Mucosa of descending colon (tissue), 3 donors: ENCODE measurements at regions not wholly inside any gene's neighbourhood (a gene's known extent, or its start where the extent isn't known, plus 50 kb on each side); places are given as distances from the start of the nearest gene placed in this dataset.

Source experiments
- ATAC-seq: fragments of 200-7000 bp; cut with Tn5 transposase; one replicate; pipeline ENCODE4 v1.9.1; 2020; ENCODE audit warnings: mild to moderate bottlenecking, moderate library complexity
- DNase-seq, 3 donors: peaks; one replicate each; pipeline ENCODE4 v3.0.0-alpha.2; 2020
- H3K36me3 ChIP-seq: fragments of 200-600 bp; one replicate; pipeline ENCODE4 v1.8.0; 2021; ENCODE audit warnings: low read depth, mild to moderate bottlenecking
- H3K4me1 ChIP-seq: fragments of 200-600 bp; one replicate; pipeline ENCODE4 v1.8.0; 2021; ENCODE audit warnings: low read depth, mild to moderate bottlenecking
- H3K4me3 ChIP-seq: fragments of 200-600 bp; one replicate; pipeline ENCODE4 v1.8.0; 2021; ENCODE audit warnings: mild to moderate bottlenecking
- H3K9me3 ChIP-seq: fragments of 200-600 bp; one replicate; pipeline ENCODE4 v1.8.0; 2021; ENCODE audit warnings: mild to moderate bottlenecking
- CTCF ChIP-seq: fragments of 200-600 bp; IDR thresholded peaks from one replicate; pipeline ENCODE4 v1.8.0; 2022; ENCODE audit warnings: antibody characterized with exemption, mild to moderate bottlenecking
- intact Hi-C, 2 donors: fragments of 100-400 bp; cut with DNase I in 1 of 2; cut with micrococcal nuclease in 1 of 2; formaldehyde crosslinking; loops; one replicate each; pipeline versions ENCODE4 v1.11.0 to v1.11.1; 2022; cut with DNase I, micrococcal nuclease
- donor health status: DM: no; HTN: no; CAD: no; lungs with moderate emphysema.
- donor health status: DM: no; HTN: no; CAD: no.
- donor health status: DM: no; HTN: yes; CAD: no.

DNA sequence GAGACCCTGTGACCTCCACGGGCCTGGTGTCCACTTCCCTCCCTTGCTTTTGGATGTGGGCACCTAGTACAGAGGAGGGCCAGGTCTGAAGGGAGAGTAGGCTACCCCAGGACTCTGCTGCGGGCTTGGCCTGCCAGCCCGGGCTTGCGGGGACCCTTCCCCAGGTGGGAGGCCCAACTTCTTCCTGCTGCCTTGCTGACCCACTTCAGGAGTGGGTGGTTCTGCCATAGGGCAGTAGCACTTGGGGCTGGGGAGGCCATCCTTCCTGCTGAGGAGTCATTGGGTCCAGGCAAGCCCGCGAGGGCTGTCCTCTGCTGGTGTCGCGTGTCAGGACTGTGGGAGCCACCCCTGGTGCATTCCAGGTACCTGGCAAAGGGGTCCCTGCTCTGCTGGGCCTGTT is 1250.0 kb downstream of the BRD1 start:
- Histone ChIP-seq H3K4me3 (no peak overlapping the region), H3K4me1 (no peaks in the 10 kb centered on the region), H3K36me3 (no peaks in the 10 kb centered on the region), H3K9me3 (no peaks in the 10 kb centered on the region)
- ATAC-seq (no peak), DNase-seq (peak in 1 of 3 donors; percentile 31)
- intact Hi-C loops: loop anchor here in 1 of 2 donors (10.0 kb wide), 1 partner anchor 737 kb away; no protein-coding TSS in a partner anchor
- no peak for TF ChIP-seq CTCF

GRCh38 chr22:48577014-48577690 is 1250.5 kb downstream of the BRD1 start:
- Histone ChIP-seq H3K9me3 (no peaks in the 10 kb centered on the region), H3K4me1 (no peaks in the 10 kb centered on the region), H3K36me3 (no peaks in the 10 kb centered on the region), H3K4me3 (no peak overlapping the region)
- no peak for TF ChIP-seq CTCF
- intact Hi-C loops: loop anchor here in 1 of 2 donors (10.0 kb wide), 1 partner anchor 738 kb away; no protein-coding TSS in a partner anchor
- ATAC-seq (no peak), DNase-seq (peak in 1 of 3 donors; percentile 36)

- no peaks in the 10 kb centered on the region for H3K36me3 ChIP-seq
- intact Hi-C loops: loop anchor here in 1 of 2 donors (10.0 kb wide), 1 partner anchor 738 kb away; no protein-coding TSS in a partner anchor
- H3K4me1 ChIP-seq: no peaks in the 10 kb centered on the region
- TF ChIP-seq CTCF: no peak
- ATAC-seq (peak; percentile 16), DNase-seq (peak in 1 of 3 donors; percentile 39)
- no peaks in the 10 kb centered on the region for H3K9me3 ChIP-seq
- H3K4me3 ChIP-seq: no peak overlapping the region
Measured at GRCh38 chr22:48576333-48577013, 1251.2 kb downstream of the BRD1 start.

GRCh38 chr22:48575618-48576332 is 1251.9 kb downstream of the BRD1 start:
- no peak for ATAC-seq
- intact Hi-C loops: loop anchor here in 1 of 2 donors (10.0 kb wide), 1 partner anchor 739 kb away; no protein-coding TSS in a partner anchor

More at GRCh38 chr22:48575618-48576332, 1251.9 kb downstream of the BRD1 start:
- no peak for DNase-seq
- Histone ChIP-seq H3K4me1 (no peaks in the 10 kb centered on the region), H3K9me3 (no peaks in the 10 kb centered on the region), H3K36me3 (no peaks in the 10 kb centered on the region), H3K4me3 (no peak overlapping the region)
- TF ChIP-seq CTCF: no peak
